GM19035 (cell line): ENCODE measurements at regions not wholly inside any gene's neighbourhood (a gene's known extent, or its start where the extent isn't known, plus 50 kb on each side); places are given as distances from the start of the nearest gene placed in this dataset.
"Not testable (repeated sequence)": the region's sequence is repeated elsewhere in the genome, so short reads cannot be mapped to it uniquely, and the experiment has no call there.

ENCODE experiments used
- ATAC-seq: cut with Tn5 transposase; IDR thresholded peaks from one replicate; pipeline ENCODE4 v1.9.1; 2021; ENCODE audit not compliant: unreplicated experiment

GRCh38 chr1:66424530-66424929, 109.4 kb upstream of the SGIP1 start:
- ATAC-seq: not testable (repeated sequence)

GRCh38 chr1:66426239-66426853, 107.6 kb upstream of the SGIP1 start:
- ATAC-seq: no peak

GRCh38 chr1:66430815-66431214, 103.1 kb upstream of the SGIP1 start:
- ATAC-seq: not testable (repeated sequence)

GRCh38 chr1:66431999-66432398, 102.0 kb upstream of the SGIP1 start:
- no peak for ATAC-seq

GRCh38 chr1:66433611-66434010, 100.3 kb upstream of the SGIP1 start:
- no peak for ATAC-seq

GRCh38 chr1:66434096-66434495, 99.9 kb upstream of the SGIP1 start:
- ATAC-seq: no peak

GRCh38 chr1:66435541-66435940, 98.4 kb upstream of the SGIP1 start:
- ATAC-seq: no peak

GRCh38 chr1:66436378-66437135, 97.4 kb upstream of the SGIP1 start:
- peak; percentile 58 for ATAC-seq

- ATAC-seq: peak; percentile 11
Observed at GRCh38 chr1:66437136-66437401, 96.9 kb upstream of the SGIP1 start.

- ATAC-seq: no peak
Observed at GRCh38 chr1:66438062-66438461, 95.9 kb upstream of the SGIP1 start.

- no peak for ATAC-seq
Observed at GRCh38 chr1:66438501-66438900, 95.5 kb upstream of the SGIP1 start.

- peak; percentile 71 for ATAC-seq
Observed at GRCh38 chr1:66439031-66439740, 94.8 kb upstream of the SGIP1 start.

- no peak for ATAC-seq
Observed at GRCh38 chr1:66443793-66444192, 90.2 kb upstream of the SGIP1 start.

GRCh38 chr1:66444438-66445265, 89.3 kb upstream of the SGIP1 start:
- ATAC-seq: no peak

GRCh38 chr1:66445492-66446181, 88.3 kb upstream of the SGIP1 start:
- ATAC-seq: peak; percentile 88

- peak; percentile 54 for ATAC-seq
Observed at GRCh38 chr1:66446261-66447001, 87.5 kb upstream of the SGIP1 start.

GRCh38 chr1:66450043-66450514, 83.9 kb upstream of the SGIP1 start:
- ATAC-seq: no peak

- no peak for ATAC-seq
Observed at GRCh38 chr1:66450847-66451246, 83.1 kb upstream of the SGIP1 start.

GRCh38 chr1:66452162-66452561, 81.8 kb upstream of the SGIP1 start:
- no peak for ATAC-seq

GRCh38 chr1:66452982-66453381, 81.0 kb upstream of the SGIP1 start:
- ATAC-seq: no peak
